ENCODE measurements at regions not wholly inside any gene's neighbourhood (a gene's known extent, or its start where the extent isn't known, plus 50 kb on each side); places are given as distances from the start of the nearest gene placed in this dataset.

- TF ChIP-seq RUNX3 (IDR thresholded peaks at IDR 0.05; ENCODE audit: low read length) (no peak), SREBF2 (IDR thresholded peaks at IDR 0.05; ENCODE audit: low read length) (no peak), RAD21 (IDR thresholded peaks at IDR 0.05; ENCODE audit: insufficient read depth, low read depth, low read length) (no peak), ETV6 (conservative IDR thresholded peaks at IDR 0.05 in 1 of 2, IDR thresholded peaks at IDR 0.05 in 1 of 2; ENCODE audit: borderline replicate concordance in 1 of 2, low read depth in 1 of 2) (no peak), CREB1 (IDR thresholded peaks at IDR 0.05; ENCODE audit: low read depth) (no peak), STAT3 (IDR thresholded peaks at IDR 0.05; ENCODE audit: low read depth, low read length) (no peak), POLR2A (IDR thresholded peaks at IDR 0.05; ENCODE audit: low read depth, low read length) (no peak), NFYA (IDR thresholded peaks at IDR 0.05; ENCODE audit: borderline replicate concordance, low read depth, low read length) (no peak), NKRF (conservative IDR thresholded peaks at IDR 0.05) (no peak), EP300 (IDR thresholded peaks at IDR 0.05; ENCODE audit: borderline replicate concordance in 1 of 2, control insufficient read depth in 1 of 2, low read depth in 2 of 2, low read length in 2 of 2) (no peak), CTCF (IDR thresholded peaks at IDR 0.05 in 2 of 3, conservative IDR thresholded peaks at IDR 0.05 in 1 of 3; ENCODE audit: control insufficient read depth in 2 of 3, extremely low read depth in 1 of 3, insufficient read depth in 1 of 3, low read depth in 3 of 3, low read length in 3 of 3) (no peak)
Measured at GRCh38 chr21:15442743-15443469, 286.9 kb upstream of the USP25 start.
